ENCODE measurements at regions not wholly inside any gene's neighbourhood (a gene's known extent, or its start where the extent isn't known, plus 50 kb on each side); places are given as distances from the start of the nearest gene placed in this dataset.

DNA sequence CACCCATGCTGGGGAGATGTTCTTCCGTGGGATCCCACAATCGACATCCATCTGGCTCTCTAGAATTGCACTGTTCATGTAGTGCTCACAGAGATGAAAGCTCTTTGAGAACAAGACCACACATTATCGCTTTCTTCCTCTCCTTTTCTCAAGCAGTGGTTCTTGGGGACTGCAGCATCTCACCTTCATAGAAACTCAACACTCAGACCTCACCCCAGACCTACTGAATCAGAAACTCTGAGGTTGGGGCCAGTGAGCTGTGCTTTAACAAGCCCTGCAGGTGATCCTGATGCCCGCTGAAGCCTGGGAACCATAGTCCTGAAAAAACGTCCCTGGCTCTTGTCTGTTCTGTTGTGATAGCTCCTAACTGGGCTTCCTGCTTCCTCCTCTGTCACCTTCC is 251.3 kb upstream of the FGGY start:
- H3K27ac ChIP-seq (ENCODE audit: low read length): no peak overlapping the region
- H3K9me3 ChIP-seq (ENCODE audit: low read length): no peaks in the 10 kb centered on the region
- no peak overlapping the region for H3K4me2 ChIP-seq (ENCODE audit: low read length)
- no peak overlapping the region for H3K9ac ChIP-seq (ENCODE audit: low read length)
- TF ChIP-seq EZH2 (IDR thresholded peaks at IDR 0.05; ENCODE audit: borderline replicate concordance, insufficient read depth, low read length, poor library complexity, severe bottlenecking): no peak
- no peak for TF ChIP-seq MXI1 (conservative IDR thresholded peaks at IDR 0.05; ENCODE audit: poor library complexity, severe bottlenecking)
- no peak for TF ChIP-seq RAD21 (conservative IDR thresholded peaks at IDR 0.05)
- TF ChIP-seq, protein P1, sequence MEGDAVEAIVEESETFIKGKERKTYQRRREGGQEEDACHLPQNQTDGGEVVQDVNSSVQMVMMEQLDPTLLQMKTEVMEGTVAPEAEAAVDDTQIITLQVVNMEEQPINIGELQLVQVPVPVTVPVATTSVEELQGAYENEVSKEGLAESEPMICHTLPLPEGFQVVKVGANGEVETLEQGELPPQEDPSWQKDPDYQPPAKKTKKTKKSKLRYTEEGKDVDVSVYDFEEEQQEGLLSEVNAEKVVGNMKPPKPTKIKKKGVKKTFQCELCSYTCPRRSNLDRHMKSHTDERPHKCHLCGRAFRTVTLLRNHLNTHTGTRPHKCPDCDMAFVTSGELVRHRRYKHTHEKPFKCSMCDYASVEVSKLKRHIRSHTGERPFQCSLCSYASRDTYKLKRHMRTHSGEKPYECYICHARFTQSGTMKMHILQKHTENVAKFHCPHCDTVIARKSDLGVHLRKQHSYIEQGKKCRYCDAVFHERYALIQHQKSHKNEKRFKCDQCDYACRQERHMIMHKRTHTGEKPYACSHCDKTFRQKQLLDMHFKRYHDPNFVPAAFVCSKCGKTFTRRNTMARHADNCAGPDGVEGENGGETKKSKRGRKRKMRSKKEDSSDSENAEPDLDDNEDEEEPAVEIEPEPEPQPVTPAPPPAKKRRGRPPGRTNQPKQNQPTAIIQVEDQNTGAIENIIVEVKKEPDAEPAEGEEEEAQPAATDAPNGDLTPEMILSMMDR (IDR thresholded peaks at IDR 0.05; ENCODE audit: poor library complexity, severe bottlenecking): no peak
- TF ChIP-seq, protein P2, sequence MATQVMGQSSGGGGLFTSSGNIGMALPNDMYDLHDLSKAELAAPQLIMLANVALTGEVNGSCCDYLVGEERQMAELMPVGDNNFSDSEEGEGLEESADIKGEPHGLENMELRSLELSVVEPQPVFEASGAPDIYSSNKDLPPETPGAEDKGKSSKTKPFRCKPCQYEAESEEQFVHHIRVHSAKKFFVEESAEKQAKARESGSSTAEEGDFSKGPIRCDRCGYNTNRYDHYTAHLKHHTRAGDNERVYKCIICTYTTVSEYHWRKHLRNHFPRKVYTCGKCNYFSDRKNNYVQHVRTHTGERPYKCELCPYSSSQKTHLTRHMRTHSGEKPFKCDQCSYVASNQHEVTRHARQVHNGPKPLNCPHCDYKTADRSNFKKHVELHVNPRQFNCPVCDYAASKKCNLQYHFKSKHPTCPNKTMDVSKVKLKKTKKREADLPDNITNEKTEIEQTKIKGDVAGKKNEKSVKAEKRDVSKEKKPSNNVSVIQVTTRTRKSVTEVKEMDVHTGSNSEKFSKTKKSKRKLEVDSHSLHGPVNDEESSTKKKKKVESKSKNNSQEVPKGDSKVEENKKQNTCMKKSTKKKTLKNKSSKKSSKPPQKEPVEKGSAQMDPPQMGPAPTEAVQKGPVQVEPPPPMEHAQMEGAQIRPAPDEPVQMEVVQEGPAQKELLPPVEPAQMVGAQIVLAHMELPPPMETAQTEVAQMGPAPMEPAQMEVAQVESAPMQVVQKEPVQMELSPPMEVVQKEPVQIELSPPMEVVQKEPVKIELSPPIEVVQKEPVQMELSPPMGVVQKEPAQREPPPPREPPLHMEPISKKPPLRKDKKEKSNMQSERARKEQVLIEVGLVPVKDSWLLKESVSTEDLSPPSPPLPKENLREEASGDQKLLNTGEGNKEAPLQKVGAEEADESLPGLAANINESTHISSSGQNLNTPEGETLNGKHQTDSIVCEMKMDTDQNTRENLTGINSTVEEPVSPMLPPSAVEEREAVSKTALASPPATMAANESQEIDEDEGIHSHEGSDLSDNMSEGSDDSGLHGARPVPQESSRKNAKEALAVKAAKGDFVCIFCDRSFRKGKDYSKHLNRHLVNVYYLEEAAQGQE (IDR thresholded peaks at IDR 0.05; ENCODE audit: borderline replicate concordance): no peak
- no peak for TF ChIP-seq TAF1 (IDR thresholded peaks at IDR 0.05; ENCODE audit: low read depth)
- TF ChIP-seq POLR2AphosphoS5 (IDR thresholded peaks at IDR 0.05): no peak
- TF ChIP-seq SMC3 (conservative IDR thresholded peaks at IDR 0.05; ENCODE audit: poor library complexity): no peak
- TF ChIP-seq EP300 (conservative IDR thresholded peaks at IDR 0.05; ENCODE audit: poor library complexity, severe bottlenecking): no peak
- no peaks in the 10 kb centered on the region for H3K36me3 ChIP-seq (ENCODE audit: insufficient read depth, low read length)
- no peaks in the 10 kb centered on the region for H3K27me3 ChIP-seq (ENCODE audit: insufficient read depth, low read depth, low read length)
- H4K20me1 ChIP-seq (ENCODE audit: insufficient read depth): no peaks in the 10 kb centered on the region
- H3K79me2 ChIP-seq (replicated peaks; ENCODE audit: insufficient read depth, low read length): no peaks in the 10 kb centered on the region
- no peak overlapping the region for H3K4me3 ChIP-seq (ENCODE audit: low read length)
- no peaks in the 10 kb centered on the region for H3K9me2 ChIP-seq (ENCODE audit: insufficient read depth, low read length)
- H3F3A ChIP-seq (ENCODE audit: insufficient read depth, low read length, poor library complexity, severe bottlenecking): no peaks in the 10 kb centered on the region
- H2AFZ ChIP-seq (ENCODE audit: low read depth, low read length): no peak overlapping the region

- H3K79me2 ChIP-seq (replicated peaks; ENCODE audit: insufficient read depth, low read length): no peaks in the 10 kb centered on the region
- H3K4me2 ChIP-seq (ENCODE audit: low read length): no peak overlapping the region
- H3K36me3 ChIP-seq (ENCODE audit: insufficient read depth, low read length): no peaks in the 10 kb centered on the region
- H3K9me3 ChIP-seq (ENCODE audit: low read length): no peaks in the 10 kb centered on the region
- H3K9ac ChIP-seq (ENCODE audit: low read length): no peak overlapping the region
- no peaks in the 10 kb centered on the region for H3K27me3 ChIP-seq (ENCODE audit: insufficient read depth, low read depth, low read length)
- H3F3A ChIP-seq (ENCODE audit: insufficient read depth, low read length, poor library complexity, severe bottlenecking): no peaks in the 10 kb centered on the region
- TF ChIP-seq EP300 (conservative IDR thresholded peaks at IDR 0.05; ENCODE audit: poor library complexity, severe bottlenecking): no peak
- TF ChIP-seq, protein P2 (IDR thresholded peaks at IDR 0.05; ENCODE audit: borderline replicate concordance): no peak
- no peak for TF ChIP-seq MXI1 (conservative IDR thresholded peaks at IDR 0.05; ENCODE audit: poor library complexity, severe bottlenecking)
- no peak for TF ChIP-seq SMC3 (conservative IDR thresholded peaks at IDR 0.05; ENCODE audit: poor library complexity)
- no peak for TF ChIP-seq EZH2 (IDR thresholded peaks at IDR 0.05; ENCODE audit: borderline replicate concordance, insufficient read depth, low read length, poor library complexity, severe bottlenecking)
- TF ChIP-seq POLR2AphosphoS5 (IDR thresholded peaks at IDR 0.05): no peak
- no peak for TF ChIP-seq TAF1 (IDR thresholded peaks at IDR 0.05; ENCODE audit: low read depth)
- TF ChIP-seq, protein P1 (IDR thresholded peaks at IDR 0.05; ENCODE audit: poor library complexity, severe bottlenecking): no peak
- TF ChIP-seq RAD21 (conservative IDR thresholded peaks at IDR 0.05): no peak
- no peak overlapping the region for H3K27ac ChIP-seq (ENCODE audit: low read length)
- H4K20me1 ChIP-seq (ENCODE audit: insufficient read depth): no peaks in the 10 kb centered on the region
- H3K4me3 ChIP-seq (ENCODE audit: low read length): no peak overlapping the region
- no peak overlapping the region for H2AFZ ChIP-seq (ENCODE audit: low read depth, low read length)
- H3K9me2 ChIP-seq (ENCODE audit: insufficient read depth, low read length): no peaks in the 10 kb centered on the region
Observed at GRCh38 chr1:59046134-59046533, 250.8 kb upstream of the FGGY start.
